ENCODE measurements at regions not wholly inside any gene's neighbourhood (a gene's known extent, or its start where the extent isn't known, plus 50 kb on each side); places are given as distances from the start of the nearest gene placed in this dataset.
A peak's percentile ranks its signal among the peaks of the same experiment; 100 is the strongest.

GRCh38 chr16:79334127-79334526 lies 266.4 kb downstream of the MAF start:
- no peak for DNase-seq
- Histone ChIP-seq H3K4me1 (no peaks in the 10 kb centered on the region), H3K9me3 (no peaks in the 10 kb centered on the region), H3K36me3 (no peaks in the 10 kb centered on the region), H3K27me3 (no peaks in the 10 kb centered on the region), H3K27ac (no peak overlapping the region), H3K4me3 (no peak overlapping the region)
- intact Hi-C loops (cut with DNase I): no loop called here
- peak in 1 of 4 donors; percentile 36 for ATAC-seq
- peak; percentile 5 to 30 (median 21) for TF ChIP-seq CTCF (IDR thresholded peaks at IDR 0.05)
- TF ChIP-seq POLR2A (IDR thresholded peaks at IDR 0.05): no peak
- 69% methylated on average over 11 of the region's 13 CpGs for WGBS (ENCODE audit: insufficient coverage, low coverage, low lambda C conversion rate, missing lambda C conversion rate)

GRCh38 chr16:79331066-79331465 lies 269.5 kb downstream of the MAF start:
- H3K27ac ChIP-seq: no peak overlapping the region
- ATAC-seq (no peak), DNase-seq (no peak)
- TF ChIP-seq POLR2A (IDR thresholded peaks at IDR 0.05): no peak
- no peaks in the 10 kb centered on the region for H3K4me1 ChIP-seq
- intact Hi-C loops (cut with DNase I): no loop called here
- no peaks in the 10 kb centered on the region for H3K9me3 ChIP-seq
- no peaks in the 10 kb centered on the region for H3K36me3 ChIP-seq
- H3K27me3 ChIP-seq: no peaks in the 10 kb centered on the region
- H3K4me3 ChIP-seq: no peak overlapping the region
- WGBS (ENCODE audit: insufficient coverage, low coverage, low lambda C conversion rate, missing lambda C conversion rate): 89% methylated on average over 2 of the region's 2 CpGs

GRCh38 chr16:79329967-79330366 lies 270.6 kb downstream of the MAF start:
- intact Hi-C loops (cut with DNase I): no loop called here
- H3K27ac ChIP-seq: no peak overlapping the region
- H3K4me1 ChIP-seq: no peaks in the 10 kb centered on the region
- no peak overlapping the region for H3K4me3 ChIP-seq
- H3K9me3 ChIP-seq: no peaks in the 10 kb centered on the region
- H3K27me3 ChIP-seq: no peaks in the 10 kb centered on the region
- ATAC-seq: no peak
- DNase-seq: no peak
- no peaks in the 10 kb centered on the region for H3K36me3 ChIP-seq
- 70% methylated on average over 4 of the region's 4 CpGs for WGBS (ENCODE audit: insufficient coverage, low coverage, low lambda C conversion rate, missing lambda C conversion rate)
- TF ChIP-seq CTCF (IDR thresholded peaks at IDR 0.05) (no peak), POLR2A (IDR thresholded peaks at IDR 0.05) (no peak)

GRCh38 chr16:79329166-79329521 lies 271.4 kb downstream of the MAF start:
- Histone ChIP-seq H3K9me3 (no peaks in the 10 kb centered on the region), H3K4me1 (no peaks in the 10 kb centered on the region), H3K36me3 (no peaks in the 10 kb centered on the region), H3K27me3 (no peaks in the 10 kb centered on the region), H3K27ac (no peak overlapping the region), H3K4me3 (no peak overlapping the region)
- TF ChIP-seq POLR2A (IDR thresholded peaks at IDR 0.05) (no peak), CTCF (IDR thresholded peaks at IDR 0.05) (no peak)
- 67% methylated on average over 5 of the region's 5 CpGs for WGBS (ENCODE audit: insufficient coverage, low coverage, low lambda C conversion rate, missing lambda C conversion rate)
- no peak for DNase-seq
- peak; percentile 38 to 80 (median 56) for ATAC-seq
- intact Hi-C loops (cut with DNase I): no loop called here

GRCh38 chr16:79328402-79329165 lies 272.0 kb downstream of the MAF start:
- DNase-seq (no peak), ATAC-seq (peak; percentile 30 to 71 (median 47))
- Histone ChIP-seq H3K4me1 (no peaks in the 10 kb centered on the region), H3K36me3 (no peaks in the 10 kb centered on the region), H3K27ac (no peak overlapping the region), H3K27me3 (no peaks in the 10 kb centered on the region), H3K9me3 (no peaks in the 10 kb centered on the region), H3K4me3 (no peak overlapping the region)
- WGBS (ENCODE audit: insufficient coverage, low coverage, low lambda C conversion rate, missing lambda C conversion rate): 39% methylated on average over 8 of the region's 8 CpGs
- intact Hi-C loops (cut with DNase I): no loop called here
- no peak for TF ChIP-seq CTCF (IDR thresholded peaks at IDR 0.05)
- TF ChIP-seq POLR2A (IDR thresholded peaks at IDR 0.05): no peak
